H9 (cell line): ENCODE measurements at regions not wholly inside any gene's neighbourhood (a gene's known extent, or its start where the extent isn't known, plus 50 kb on each side); places are given as distances from the start of the nearest gene placed in this dataset.

Source experiments
- DNase-seq: peaks from one replicate; pipeline ENCODE4 v3.0.0-alpha.2; 2017
- H2AFZ ChIP-seq: one replicate; pipeline ENCODE4 v1.6.1; 2013; ENCODE audit warnings: mild to moderate bottlenecking, low read length, control low read depth, moderate library complexity
- H2AK5ac ChIP-seq: 2 replicates; pipeline ENCODE4 v1.6.1; 2013; ENCODE audit warnings: low read length, control low read depth, mixed read lengths; ENCODE audit not compliant: insufficient read length
- H2BK120ac ChIP-seq: one replicate; pipeline ENCODE4 v1.6.1; 2013; ENCODE audit warnings: low read depth, mild to moderate bottlenecking, low read length, control low read depth, inconsistent platforms; ENCODE audit not compliant: poor library complexity, severe bottlenecking
- H2BK12ac ChIP-seq: 2 replicates; pipeline ENCODE4 v1.6.1; 2013; ENCODE audit warnings: low read length, control low read depth, mixed read lengths, low read depth; ENCODE audit not compliant: insufficient read length
- H2BK15ac ChIP-seq: 2 replicates; pipeline ENCODE4 v1.6.1; 2013; ENCODE audit warnings: low read depth, low read length, control low read depth
- H2BK20ac ChIP-seq: one replicate; pipeline ENCODE4 v1.6.1; 2013; ENCODE audit warnings: low read depth, mild to moderate bottlenecking, low read length, control low read depth, inconsistent platforms; ENCODE audit not compliant: poor library complexity, severe bottlenecking
- H2BK5ac ChIP-seq: 2 replicates; pipeline ENCODE4 v1.6.1; 2013; ENCODE audit warnings: low read length, control low read depth, mixed read lengths; ENCODE audit not compliant: insufficient read length
- H3K14ac ChIP-seq: 2 replicates; pipeline ENCODE4 v1.6.1; 2013; ENCODE audit warnings: low read length, control low read depth; ENCODE audit not compliant: insufficient read depth
- H3K18ac ChIP-seq: 2 replicates; pipeline ENCODE4 v1.6.1; 2013; ENCODE audit warnings: low read depth, mild to moderate bottlenecking, mixed read lengths, low read length, control low read depth; ENCODE audit not compliant: insufficient read length
- H3K23ac ChIP-seq: 2 replicates; pipeline ENCODE4 v1.6.1; 2013; ENCODE audit warnings: low read length, control low read depth, mixed read lengths, low read depth; ENCODE audit not compliant: insufficient read length
- H3K23me2 ChIP-seq: 2 replicates; pipeline ENCODE4 v1.6.1; 2013; ENCODE audit warnings: low read depth, mild to moderate bottlenecking, mixed read lengths, low read length, control low read depth; ENCODE audit not compliant: insufficient read length, poor library complexity, severe bottlenecking
- H3K27ac ChIP-seq: 2 replicates; pipeline ENCODE4 v1.5.1; 2013; ENCODE audit warnings: low read length, control low read depth, mixed read lengths, low read depth; ENCODE audit not compliant: insufficient read length
- H3K27me3 ChIP-seq: 2 replicates; pipeline ENCODE4 v1.6.1; 2013; ENCODE audit warnings: low read length, control low read depth, inconsistent platforms; ENCODE audit not compliant: insufficient read depth
- H3K4ac ChIP-seq: 2 replicates; pipeline ENCODE4 v1.6.1; 2013; ENCODE audit warnings: low read depth, mild to moderate bottlenecking, control low read depth, inconsistent platforms, low read length, moderate library complexity
- H3K4me1 ChIP-seq: 2 replicates; pipeline ENCODE4 v1.6.1; 2013; ENCODE audit warnings: low read length, control low read depth, inconsistent platforms; ENCODE audit not compliant: insufficient read depth
- H3K4me2 ChIP-seq: 2 replicates; pipeline ENCODE4 v1.6.1; 2013; ENCODE audit warnings: low read length, control low read depth, mixed read lengths; ENCODE audit not compliant: insufficient read length, insufficient read depth
- H3K56ac ChIP-seq: 2 replicates; pipeline ENCODE4 v1.6.1; 2013; ENCODE audit warnings: low read depth, mild to moderate bottlenecking, mixed read lengths, low read length, control low read depth; ENCODE audit not compliant: insufficient read length
- H3K79me1 ChIP-seq: 2 replicates; pipeline ENCODE4 v1.6.1; 2013; ENCODE audit warnings: low read depth, mild to moderate bottlenecking, moderate library complexity, low read length, control low read depth, inconsistent platforms; ENCODE audit not compliant: insufficient read depth, poor library complexity, severe bottlenecking
- H3K79me2 ChIP-seq: 2 replicates; pipeline ENCODE4 v1.6.1; 2013; ENCODE audit warnings: low read length, control low read depth, inconsistent platforms; ENCODE audit not compliant: insufficient read depth
- H3K9ac ChIP-seq: 2 replicates; pipeline ENCODE4 v1.6.1; 2013; ENCODE audit warnings: low read length, control low read depth, mixed read lengths; ENCODE audit not compliant: insufficient read length; ENCODE audit errors: extremely low read depth
- H3K9me3 ChIP-seq: one replicate; pipeline ENCODE4 v1.6.1; 2013; ENCODE audit warnings: low read depth, low read length, inconsistent platforms; ENCODE audit not compliant: control insufficient read depth
- H3T11ph ChIP-seq: one replicate; pipeline ENCODE4 v1.6.1; 2013; ENCODE audit warnings: mild to moderate bottlenecking, low read length, control low read depth, inconsistent platforms
- H4K20me1 ChIP-seq: one replicate; pipeline ENCODE4 v1.6.1; 2013; ENCODE audit not compliant: control insufficient read depth, insufficient read length, insufficient read depth
- H4K5ac ChIP-seq: 2 replicates; pipeline ENCODE4 v1.6.1; 2013; ENCODE audit warnings: low read depth, mild to moderate bottlenecking, mixed read lengths, low read length, control low read depth; ENCODE audit not compliant: insufficient read length
- H4K8ac ChIP-seq: replicated peaks from 2 replicates; pipeline ENCODE4 v1.6.1; 2013; ENCODE audit warnings: low read length, control low read depth, mixed read lengths, low read depth; ENCODE audit not compliant: insufficient read length
- H4K91ac ChIP-seq: 2 replicates; pipeline ENCODE4 v1.6.1; 2013; ENCODE audit warnings: low read depth, mild to moderate bottlenecking, moderate library complexity, mixed read lengths, low read length, control low read depth; ENCODE audit not compliant: insufficient read length
- H3K27ac Mint-ChIP-seq, 3 experiments: 2 replicates in 2 of 3; 3 replicates in 1 of 3; pipeline ENCODE4 v1.8.0; 2020 to 2021; ENCODE audit warnings: mixed read lengths in 3 of 3, mild to moderate bottlenecking in 1 of 3, moderate library complexity in 1 of 3
- H3K27me3 Mint-ChIP-seq: 2 replicates; pipeline ENCODE4 v1.8.0; 2021; ENCODE audit warnings: low read depth, mild to moderate bottlenecking, moderate library complexity, mixed read lengths
- H3K36me3 Mint-ChIP-seq, 3 experiments: 2 replicates in 2 of 3; 3 replicates in 1 of 3; pipeline ENCODE4 v1.8.0; 2020 to 2021; ENCODE audit warnings: low read depth in 3 of 3, mixed read lengths in 3 of 3; ENCODE audit not compliant: insufficient read depth in 1 of 3
- H3K4me1 Mint-ChIP-seq, 2 experiments: 2 replicates each; pipeline ENCODE4 v1.8.0; 2020; ENCODE audit warnings: mixed read lengths in 2 of 2
- H3K4me3 Mint-ChIP-seq, 2 experiments: 2 replicates in 1 of 2; 3 replicates in 1 of 2; pipeline ENCODE4 v1.8.0; 2020 to 2021; ENCODE audit warnings: mild to moderate bottlenecking in 2 of 2, mixed read lengths in 2 of 2, moderate library complexity in 1 of 2
- H3K9me3 Mint-ChIP-seq, 2 experiments: 2 replicates in 1 of 2; 3 replicates in 1 of 2; pipeline ENCODE4 v1.8.0; 2020; ENCODE audit warnings: mild to moderate bottlenecking in 2 of 2, mixed read lengths in 2 of 2, moderate library complexity in 1 of 2
- WGBS: extraction: QIAGEN DNeasy Blood & Tissue Kit; methylation state at CpG from one replicate; pipeline ENCODE4 v1.1.7; 2013; ENCODE audit warnings: missing lambda C conversion rate, low lambda C conversion rate, mixed read lengths; ENCODE audit not compliant: insufficient read length; ENCODE audit errors: extremely low coverage; 5-methylcytosine and 5-hydroxymethylcytosine counted together
- TF ChIP-seq, protein P1 (sequence below): fragments of 200-600 bp; sonication (generic); conservative IDR thresholded peaks from 3 replicates; pipeline ENCODE4 v1.8.0; 2021; ENCODE audit warnings: antibody characterized with exemption, mild to moderate bottlenecking

DNA sequence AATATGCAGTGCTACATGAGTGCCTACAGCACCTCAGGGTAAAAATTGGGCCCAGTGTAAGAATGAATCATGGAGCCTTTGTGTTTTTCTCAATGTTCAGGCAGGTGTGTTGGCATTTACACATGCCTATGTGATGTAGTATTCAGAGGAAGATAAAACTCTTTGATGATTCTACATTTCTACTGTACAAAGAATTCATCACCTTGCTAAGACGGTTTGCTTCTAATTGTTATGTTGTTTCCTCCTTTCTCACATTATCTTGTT is 867.3 kb downstream of the TTLL7 start:
- H3K27me3 Mint-ChIP-seq, result no peaks in the 10 kb centered on the region
- peaks cover 6 to 7% of the 10 kb centered on the region in 2 experiments for H3K4me1 Mint-ChIP-seq
- H3K4me3 Mint-ChIP-seq, result no peak overlapping the region
- Histone ChIP-seq H3K9ac (no peak overlapping the region), H3K14ac (no peak overlapping the region), H4K91ac (no peak overlapping the region), H4K5ac (no peak overlapping the region), H3K4me1 (no peaks in the 10 kb centered on the region), H2BK12ac (no peak overlapping the region), H2BK120ac (no peak overlapping the region), H2BK5ac (no peak overlapping the region), H2BK20ac (no peak overlapping the region), H3K27me3 (no peaks in the 10 kb centered on the region), H3K18ac (no peak overlapping the region), H3K79me2 (no peaks in the 10 kb centered on the region), H3K9me3 (no peaks in the 10 kb centered on the region), H2AFZ (no peak overlapping the region), H4K8ac (no peak overlapping the region), H3K79me1 (no peaks in the 10 kb centered on the region), H3K4me2 (no peak overlapping the region), H3K23me2 (no peaks in the 10 kb centered on the region), H2BK15ac (no peak overlapping the region), H3K56ac (no peak overlapping the region), H2AK5ac (no peak overlapping the region), H3K4ac (no peak overlapping the region), H3K23ac (no peak overlapping the region), H4K20me1 (no peaks in the 10 kb centered on the region), H3K27ac (no peak overlapping the region), H3T11ph (no peak overlapping the region)
- no peaks in the 10 kb centered on the region for H3K9me3 Mint-ChIP-seq
- WGBS, result no CpG with 5 or more reads among the region's 1 CpG
- TF ChIP-seq, protein P1, sequence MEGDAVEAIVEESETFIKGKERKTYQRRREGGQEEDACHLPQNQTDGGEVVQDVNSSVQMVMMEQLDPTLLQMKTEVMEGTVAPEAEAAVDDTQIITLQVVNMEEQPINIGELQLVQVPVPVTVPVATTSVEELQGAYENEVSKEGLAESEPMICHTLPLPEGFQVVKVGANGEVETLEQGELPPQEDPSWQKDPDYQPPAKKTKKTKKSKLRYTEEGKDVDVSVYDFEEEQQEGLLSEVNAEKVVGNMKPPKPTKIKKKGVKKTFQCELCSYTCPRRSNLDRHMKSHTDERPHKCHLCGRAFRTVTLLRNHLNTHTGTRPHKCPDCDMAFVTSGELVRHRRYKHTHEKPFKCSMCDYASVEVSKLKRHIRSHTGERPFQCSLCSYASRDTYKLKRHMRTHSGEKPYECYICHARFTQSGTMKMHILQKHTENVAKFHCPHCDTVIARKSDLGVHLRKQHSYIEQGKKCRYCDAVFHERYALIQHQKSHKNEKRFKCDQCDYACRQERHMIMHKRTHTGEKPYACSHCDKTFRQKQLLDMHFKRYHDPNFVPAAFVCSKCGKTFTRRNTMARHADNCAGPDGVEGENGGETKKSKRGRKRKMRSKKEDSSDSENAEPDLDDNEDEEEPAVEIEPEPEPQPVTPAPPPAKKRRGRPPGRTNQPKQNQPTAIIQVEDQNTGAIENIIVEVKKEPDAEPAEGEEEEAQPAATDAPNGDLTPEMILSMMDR, result no peak
- no peaks in the 10 kb centered on the region for H3K36me3 Mint-ChIP-seq
- no peak for DNase-seq
- H3K27ac Mint-ChIP-seq, result no peak overlapping the region
